Activated CD4-positive, alpha-beta T cell treated with anti-CD3 and anti-CD28 coated beads for 36 hours (primary cell): ENCODE measurements at regions not wholly inside any gene's neighbourhood (a gene's known extent, or its start where the extent isn't known, plus 50 kb on each side); places are given as distances from the start of the nearest gene placed in this dataset.

Source experiments
- ATAC-seq: fragments of 200-7000 bp; cut with Tn5 transposase; one replicate; pipeline ENCODE4 v1.10.0; 2021; ENCODE audit warnings: mild to moderate bottlenecking, moderate library complexity
- CTCF ChIA-PET: fragments of 350-600 bp; sonication (Branson Sonifier 250); formaldehyde crosslinking; loops from one replicate; lab custom pipeline; 2021; ENCODE audit warnings: antibody characterized with exemption; lab: Charles Lee
- POLR2A ChIA-PET: fragments of 350-600 bp; sonication (Branson Sonifier 250); formaldehyde crosslinking; loops from one replicate; lab custom pipeline; 2021; ENCODE audit warnings: antibody characterized with exemption, inconsistent platforms; lab: Charles Lee
- DNase-seq: peaks from one replicate; pipeline ENCODE4 v3.0.0-alpha.2; 2020
- H3K27ac Mint-ChIP-seq: one replicate; pipeline ENCODE4 v1.8.0; 2021; ENCODE audit warnings: mixed read lengths
- H3K27me3 Mint-ChIP-seq: one replicate; pipeline ENCODE4 v1.8.0; 2021; ENCODE audit warnings: mixed read lengths
- H3K36me3 Mint-ChIP-seq: one replicate; pipeline ENCODE4 v1.8.0; 2021; ENCODE audit warnings: low read depth, mixed read lengths
- H3K4me1 Mint-ChIP-seq: one replicate; pipeline ENCODE4 v1.8.0; 2021; ENCODE audit warnings: mixed read lengths
- H3K4me3 Mint-ChIP-seq: one replicate; pipeline ENCODE4 v1.8.0; 2021; ENCODE audit warnings: mild to moderate bottlenecking, moderate library complexity, mixed read lengths
- H3K9me3 Mint-ChIP-seq: one replicate; pipeline ENCODE4 v1.8.0; 2021; ENCODE audit warnings: low read depth, mixed read lengths
- intact Hi-C, 2 experiments: fragments of 100-400 bp; cut with DNase I in 1 of 2; cut with micrococcal nuclease in 1 of 2; formaldehyde crosslinking; loops; one replicate each; pipeline versions ENCODE4 v1.14.2 to v1.15.1; 2022 to 2024; cut with DNase I, micrococcal nuclease

DNA sequence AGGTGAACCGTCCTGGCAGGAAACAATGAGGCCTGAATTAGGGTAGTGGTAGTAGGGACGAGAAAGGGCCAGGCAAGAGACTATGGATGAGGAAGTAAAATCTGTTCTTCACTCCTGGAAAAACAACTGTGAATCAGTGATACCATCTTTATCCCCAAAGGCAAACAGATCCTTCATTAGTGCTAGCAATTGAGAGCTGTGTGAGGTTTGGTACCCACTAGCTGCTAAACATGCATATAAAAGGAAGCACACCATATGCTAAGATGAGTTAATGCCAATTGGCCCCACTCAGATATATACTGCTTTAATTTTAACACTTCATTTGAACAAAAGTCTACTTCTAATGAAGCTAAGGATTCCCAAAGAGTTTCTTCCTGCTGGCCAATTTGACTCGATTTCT, 244.8 kb upstream of the NR4A3 start:
- no peaks in the 10 kb centered on the region for H3K36me3 Mint-ChIP-seq
- ChIA-PET POLR2A (no interaction called here), CTCF (no interaction called here)
- no peak overlapping the region for H3K27ac Mint-ChIP-seq
- no peaks in the 10 kb centered on the region for H3K4me1 Mint-ChIP-seq
- ATAC-seq, result no peak
- peaks cover 1% of the 10 kb centered on the region for H3K27me3 Mint-ChIP-seq
- intact Hi-C loops, result no loop called here
- no peaks in the 10 kb centered on the region for H3K9me3 Mint-ChIP-seq
- no peak overlapping the region for H3K4me3 Mint-ChIP-seq
- no peak for DNase-seq

- intact Hi-C loops, result no loop called here
- ChIA-PET POLR2A (no interaction called here), CTCF (no interaction called here)
- Mint-ChIP-seq H3K27ac (no peak overlapping the region), H3K27me3 (no peaks in the 10 kb centered on the region), H3K36me3 (no peaks in the 10 kb centered on the region), H3K4me1 (no peaks in the 10 kb centered on the region), H3K4me3 (no peak overlapping the region), H3K9me3 (no peaks in the 10 kb centered on the region)
- ATAC-seq, result no peak
- DNase-seq, result no peak
Observed at GRCh38 chr9:99577351-99577750, 244.3 kb upstream of the NR4A3 start.

DNA sequence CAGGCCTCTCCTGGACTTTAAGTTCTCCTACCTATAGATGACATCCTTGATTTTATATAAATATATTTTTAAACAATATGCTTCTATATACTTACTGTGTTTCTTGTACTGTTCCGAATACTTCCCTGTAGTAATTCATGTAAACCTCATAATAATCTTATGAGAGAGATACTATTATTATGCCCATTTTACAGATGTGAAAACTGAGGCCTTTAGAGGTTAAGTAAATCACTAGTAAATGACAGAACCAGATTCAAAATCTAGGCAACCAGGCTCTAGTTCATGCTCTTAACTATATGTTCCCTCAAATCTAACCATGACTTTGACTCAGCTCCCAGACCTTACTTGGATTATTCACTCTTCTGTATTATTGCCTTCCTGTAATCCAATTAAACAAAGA, 243.0 kb upstream of the NR4A3 start:
- ChIA-PET POLR2A (no interaction called here), CTCF (no interaction called here)
- DNase-seq (no peak), ATAC-seq (no peak)
- Mint-ChIP-seq H3K27ac (no peak overlapping the region), H3K4me1 (no peaks in the 10 kb centered on the region), H3K4me3 (no peak overlapping the region), H3K36me3 (no peaks in the 10 kb centered on the region), H3K27me3 (peaks cover 7% of the 10 kb centered on the region), H3K9me3 (no peaks in the 10 kb centered on the region)
- intact Hi-C loops, result no loop called here

DNA sequence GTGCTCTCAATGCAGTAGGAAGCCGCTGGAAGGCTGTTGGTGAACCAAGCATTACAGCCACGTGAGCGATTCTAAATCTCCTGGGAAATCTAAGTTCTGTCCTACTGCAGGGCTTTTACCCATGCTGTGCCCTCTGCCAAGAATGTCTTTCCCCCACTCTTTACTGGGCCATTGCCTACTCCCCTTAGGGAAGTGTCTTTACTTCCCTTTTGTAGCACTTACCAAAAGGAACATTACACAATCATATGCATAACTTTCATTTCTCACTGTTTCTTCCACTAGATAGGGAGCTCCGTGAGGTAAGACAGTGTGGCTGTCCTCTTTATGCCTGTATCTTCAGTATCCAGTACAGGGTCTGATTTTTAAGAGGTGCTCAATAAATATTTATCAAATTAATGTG, 241.7 kb upstream of the NR4A3 start:
- POLR2A ChIA-PET, result no interaction called here
- H3K4me1 Mint-ChIP-seq, result no peaks in the 10 kb centered on the region
- peaks cover 8% of the 10 kb centered on the region for H3K27me3 Mint-ChIP-seq
- ATAC-seq (no peak), DNase-seq (no peak)
- no peaks in the 10 kb centered on the region for H3K9me3 Mint-ChIP-seq
- no peak overlapping the region for H3K4me3 Mint-ChIP-seq
- CTCF ChIA-PET, result no interaction called here
- H3K36me3 Mint-ChIP-seq, result no peaks in the 10 kb centered on the region
- no peak overlapping the region for H3K27ac Mint-ChIP-seq
- intact Hi-C loops, result no loop called here

DNA sequence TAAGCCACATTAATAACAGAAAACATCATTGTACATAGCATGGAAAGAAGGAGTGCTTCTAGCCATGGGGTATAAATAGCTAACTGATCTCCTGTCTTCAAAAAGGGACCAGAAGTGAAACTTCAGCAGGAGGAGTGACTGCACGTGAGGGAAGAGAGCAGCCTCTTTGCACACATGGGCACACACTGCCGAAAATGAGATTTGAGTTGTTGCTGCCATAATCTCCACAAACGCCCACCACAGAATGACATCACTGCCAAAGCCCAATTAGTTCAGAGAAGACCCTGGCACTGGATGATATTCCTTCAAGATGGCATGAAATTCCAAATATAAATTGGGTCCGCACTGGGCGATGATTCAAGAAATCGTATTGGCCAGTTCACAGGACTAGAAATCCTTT, 238.9 kb upstream of the NR4A3 start:
- H3K9me3 Mint-ChIP-seq, result no peaks in the 10 kb centered on the region
- H3K4me3 Mint-ChIP-seq, result no peak overlapping the region
- H3K4me1 Mint-ChIP-seq, result no peaks in the 10 kb centered on the region
- ChIA-PET POLR2A (no interaction called here), CTCF (interaction anchor here (0.5 kb wide), 1 partner anchor 382 kb away, joined by 3 read pairs; no protein-coding TSS in a partner anchor)
- H3K36me3 Mint-ChIP-seq, result no peaks in the 10 kb centered on the region
- ATAC-seq, result no peak
- intact Hi-C loops, result no loop called here
- no peak for DNase-seq
- peaks cover 8% of the 10 kb centered on the region for H3K27me3 Mint-ChIP-seq
- no peak overlapping the region for H3K27ac Mint-ChIP-seq

- no peaks in the 10 kb centered on the region for H3K9me3 Mint-ChIP-seq
- H3K36me3 Mint-ChIP-seq, result no peaks in the 10 kb centered on the region
- H3K4me3 Mint-ChIP-seq, result no peak overlapping the region
- intact Hi-C loops, result no loop called here
- peaks cover 13% of the 10 kb centered on the region for H3K27me3 Mint-ChIP-seq
- ChIA-PET POLR2A (no interaction called here), CTCF (no interaction called here)
- ATAC-seq, result no peak
- no peak overlapping the region for H3K27ac Mint-ChIP-seq
- no peak for DNase-seq
- no peaks in the 10 kb centered on the region for H3K4me1 Mint-ChIP-seq
Observed at GRCh38 chr9:99588299-99588698, 233.4 kb upstream of the NR4A3 start.

- CTCF ChIA-PET, result interaction anchor here (0.6 kb wide), 1 partner anchor 589 kb away, joined by 3 read pairs; no protein-coding TSS in a partner anchor
Observed at GRCh38 chr9:99588747-99589146, 232.9 kb upstream of the NR4A3 start.

GRCh38 chr9:99590410-99590809, 231.3 kb upstream of the NR4A3 start:
- H3K27me3 Mint-ChIP-seq, result peaks cover 16% of the 10 kb centered on the region
- ATAC-seq (no peak), DNase-seq (no peak)
- POLR2A ChIA-PET, result no interaction called here
- H3K9me3 Mint-ChIP-seq, result no peaks in the 10 kb centered on the region
- H3K4me1 Mint-ChIP-seq, result no peaks in the 10 kb centered on the region
- H3K27ac Mint-ChIP-seq, result no peak overlapping the region
- H3K36me3 Mint-ChIP-seq, result no peaks in the 10 kb centered on the region
- no peak overlapping the region for H3K4me3 Mint-ChIP-seq
- CTCF ChIA-PET, result no interaction called here
- intact Hi-C loops, result no loop called here

More at GRCh38 chr9:99588747-99589146, 232.9 kb upstream of the NR4A3 start:
- DNase-seq (no peak), ATAC-seq (no peak)
- Mint-ChIP-seq H3K27ac (no peak overlapping the region), H3K9me3 (no peaks in the 10 kb centered on the region), H3K4me1 (no peaks in the 10 kb centered on the region), H3K4me3 (no peak overlapping the region), H3K36me3 (no peaks in the 10 kb centered on the region), H3K27me3 (peaks cover 9% of the 10 kb centered on the region)
- intact Hi-C loops, result no loop called here
- POLR2A ChIA-PET, result no interaction called here

- CTCF ChIA-PET, result no interaction called here
- Mint-ChIP-seq H3K36me3 (no peaks in the 10 kb centered on the region), H3K4me1 (peaks cover 2% of the 10 kb centered on the region), H3K9me3 (no peaks in the 10 kb centered on the region), H3K27me3 (peaks cover 16% of the 10 kb centered on the region), H3K4me3 (no peak overlapping the region), H3K27ac (no peak overlapping the region)
- no peak for ATAC-seq
- intact Hi-C loops, result no loop called here
- no peak for DNase-seq
- POLR2A ChIA-PET, result no interaction called here
Observed at GRCh38 chr9:99590840-99591239, 230.8 kb upstream of the NR4A3 start.

- DNase-seq (no peak), ATAC-seq (no peak)
- Mint-ChIP-seq H3K27me3 (peaks cover 16% of the 10 kb centered on the region), H3K9me3 (no peaks in the 10 kb centered on the region), H3K36me3 (no peaks in the 10 kb centered on the region), H3K4me3 (no peak overlapping the region), H3K4me1 (peaks cover 2% of the 10 kb centered on the region), H3K27ac (no peak overlapping the region)
- intact Hi-C loops, result no loop called here
- CTCF ChIA-PET, result interaction anchor here (0.6 kb wide), 1 partner anchor 17 kb away, joined by 3 read pairs; no protein-coding TSS in a partner anchor
- POLR2A ChIA-PET, result no interaction called here
Observed at GRCh38 chr9:99591770-99592169, 229.9 kb upstream of the NR4A3 start.

GRCh38 chr9:99592834-99593574, 228.7 kb upstream of the NR4A3 start:
- Mint-ChIP-seq H3K36me3 (no peaks in the 10 kb centered on the region), H3K9me3 (no peaks in the 10 kb centered on the region), H3K27me3 (peaks cover 16% of the 10 kb centered on the region), H3K4me1 (peaks cover 2% of the 10 kb centered on the region), H3K27ac (no peak overlapping the region), H3K4me3 (no peak overlapping the region)
- ChIA-PET POLR2A (no interaction called here), CTCF (interaction anchor here (0.6 to 1.2 kb wide), 5 partner anchors 24 to 418 kb away, joined by 3 to 5 read pairs (median 3); no protein-coding TSS in a partner anchor)
- no peak for ATAC-seq
- intact Hi-C loops, result no loop called here
- DNase-seq, result no peak

- intact Hi-C loops, result no loop called here
- no peak for ATAC-seq
- DNase-seq, result no peak
- POLR2A ChIA-PET, result no interaction called here
- no peak overlapping the region for H3K4me3 Mint-ChIP-seq
- no peak overlapping the region for H3K27ac Mint-ChIP-seq
- H3K9me3 Mint-ChIP-seq, result no peaks in the 10 kb centered on the region
- CTCF ChIA-PET, result interaction anchor here (0.9 to 1.2 kb wide), 3 partner anchors 159 to 417 kb away, joined by 3 read pairs; no protein-coding TSS in a partner anchor
- no peaks in the 10 kb centered on the region for H3K36me3 Mint-ChIP-seq
- H3K27me3 Mint-ChIP-seq, result peaks cover 16% of the 10 kb centered on the region
- peaks cover 2% of the 10 kb centered on the region for H3K4me1 Mint-ChIP-seq
Observed at GRCh38 chr9:99593610-99594009, 228.1 kb upstream of the NR4A3 start.
